ENCODE measurements at regions not wholly inside any gene's neighbourhood (a gene's known extent, or its start where the extent isn't known, plus 50 kb on each side); places are given as distances from the start of the nearest gene placed in this dataset.

DNA sequence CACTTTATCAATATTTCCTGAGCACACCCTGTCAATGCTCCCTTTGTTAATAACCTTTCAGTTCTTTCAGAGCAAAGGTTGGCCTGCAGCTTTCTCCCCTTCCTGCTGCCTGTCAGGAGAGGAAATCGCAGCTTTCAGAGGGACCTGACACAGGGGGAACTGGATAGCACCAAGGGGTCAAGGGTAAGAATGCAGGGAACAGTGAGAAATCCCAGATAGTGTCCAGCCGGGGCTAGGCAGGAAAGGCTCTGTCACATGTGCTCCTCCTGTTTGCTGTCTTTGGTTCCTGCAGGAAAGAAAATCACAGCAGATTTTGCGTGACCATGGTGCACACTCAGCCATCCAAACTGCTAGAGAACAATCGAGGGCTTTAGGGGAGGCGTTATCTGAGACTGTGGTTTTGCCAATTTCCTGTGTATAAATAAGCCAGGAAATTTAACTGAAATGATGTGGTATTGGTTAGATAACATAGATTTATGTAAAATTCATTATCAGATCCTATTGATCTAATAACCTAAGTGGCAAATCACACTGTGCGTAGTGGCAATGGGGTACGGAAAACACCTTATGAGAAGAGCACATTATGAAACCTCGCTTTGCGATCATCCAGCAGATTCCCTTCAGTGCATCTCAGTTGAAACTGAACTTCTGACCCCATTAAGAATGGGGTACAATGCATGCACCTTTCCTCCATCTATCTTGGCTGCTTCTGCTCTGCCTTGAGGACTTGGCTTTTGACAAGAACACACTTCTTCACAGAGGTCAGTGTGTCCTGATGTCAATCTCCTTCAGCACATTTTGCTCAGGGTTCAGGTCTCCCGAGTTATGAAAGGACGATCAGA, 178.0 kb downstream of the ICOS start:
- no peak overlapping the region for H2BK120ac ChIP-seq (ENCODE audit: low read depth, low read length)
- no peak overlapping the region for H3K4me2 ChIP-seq (ENCODE audit: low read length, poor library complexity, severe bottlenecking)
- no peak overlapping the region for H2BK15ac ChIP-seq (ENCODE audit: low read depth, poor library complexity, severe bottlenecking)
- no peak overlapping the region for H3K14ac ChIP-seq (ENCODE audit: low read length in 2 of 2)
- H3K23ac ChIP-seq (ENCODE audit: low read length in 2 of 2) = no peak overlapping the region
- H3K27ac ChIP-seq (ENCODE audit: low read length, poor library complexity, severe bottlenecking) = no peak overlapping the region
- no peak for DNase-seq
- H2AFZ ChIP-seq (ENCODE audit: low read depth, low read length) = no peak overlapping the region
- peaks cover 9% of the 10 kb centered on the region for H3K4me1 ChIP-seq (ENCODE audit: control insufficient read depth, insufficient read depth, low read depth, low read length)
- H3K9me3 ChIP-seq (ENCODE audit: control insufficient read depth, low read length) = no peaks in the 10 kb centered on the region
- H4K8ac ChIP-seq (ENCODE audit: low read length) = peak overlapping the region; percentile 37
- no peaks in the 10 kb centered on the region for H3K79me1 ChIP-seq (replicated peaks; ENCODE audit: low read length, poor library complexity, severe bottlenecking)
- WGBS = 58% methylated on average over 10 of the region's 11 CpGs
- no peak overlapping the region for H2BK12ac ChIP-seq (ENCODE audit: low read length in 2 of 2)
- H3K36me3 ChIP-seq (ENCODE audit: control insufficient read depth in 1 of 2, insufficient read depth in 2 of 2, low read depth in 1 of 2, low read length in 2 of 2) = no peaks in the 10 kb centered on the region
- peak overlapping the region; percentile 39 for H4K91ac ChIP-seq (ENCODE audit: low read length)
- H2BK5ac ChIP-seq (ENCODE audit: low read depth, low read length, poor library complexity, severe bottlenecking) = no peak overlapping the region
- H3K4me3 ChIP-seq (ENCODE audit: insufficient read depth in 1 of 2, low read depth in 1 of 2, low read length in 2 of 2) = no peak overlapping the region
- no peak overlapping the region for H3K4ac ChIP-seq (ENCODE audit: low read depth in 1 of 2, low read length in 2 of 2)
- no peak overlapping the region for H2AK5ac ChIP-seq (ENCODE audit: low read length, severe bottlenecking)
- no peak overlapping the region for H3K9ac ChIP-seq (ENCODE audit: low read length)
- H3K27me3 ChIP-seq (ENCODE audit: control insufficient read depth in 1 of 2, insufficient read depth in 1 of 2, low read length in 2 of 2) = peaks cover 0 to 6% of the 10 kb centered on the region in 2 experiments
- peak overlapping the region in 1 of 2 experiments; percentile 33 for H3K18ac ChIP-seq (ENCODE audit: low read depth in 1 of 2, low read length in 2 of 2)

DNA sequence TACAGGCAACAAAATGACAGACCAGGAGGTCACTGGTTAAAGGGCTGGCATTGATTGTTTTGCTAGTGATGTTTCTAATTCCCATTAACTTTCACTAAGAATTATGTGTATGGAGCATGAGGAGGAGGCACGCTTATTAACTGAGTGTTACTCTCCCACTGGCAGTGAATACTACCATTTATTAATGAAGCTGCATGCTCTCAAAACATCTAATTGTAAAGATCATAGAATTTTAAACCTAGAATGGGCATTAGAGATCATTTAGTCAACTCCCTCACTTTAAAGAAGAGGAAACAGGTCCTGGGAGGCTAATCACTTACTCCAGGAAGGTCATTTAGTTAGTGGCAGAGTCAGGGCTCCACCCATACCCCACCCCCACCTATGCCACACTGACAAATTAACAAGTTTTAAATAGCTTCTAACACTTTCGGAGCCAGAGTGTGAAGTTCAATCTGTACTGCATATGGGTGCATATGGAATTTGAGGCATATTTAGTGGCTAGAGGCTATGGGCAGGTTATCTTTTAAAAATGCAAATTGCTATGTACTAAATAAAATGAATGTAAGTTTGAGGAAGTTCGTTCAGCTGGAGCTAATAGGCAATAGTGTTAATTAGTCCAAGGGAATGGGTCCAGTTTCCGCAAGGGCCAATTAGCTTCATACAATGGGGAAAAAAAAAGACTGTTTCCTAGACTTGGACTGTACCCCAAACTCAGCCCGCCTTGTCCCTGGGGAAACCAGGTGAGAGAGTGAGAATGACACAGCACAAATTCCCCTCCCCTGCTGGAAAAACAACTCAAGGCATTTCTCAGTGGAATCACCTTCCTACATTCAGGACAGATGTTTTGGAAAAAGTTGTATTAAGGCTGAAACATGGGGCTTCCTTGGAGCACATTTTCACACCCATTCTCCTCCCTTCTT, 178.8 kb downstream of the ICOS start:
- H4K8ac ChIP-seq (ENCODE audit: low read length) = no peak overlapping the region
- peak overlapping the region in 1 of 2 experiments; percentile 33 for H3K18ac ChIP-seq (ENCODE audit: low read depth in 1 of 2, low read length in 2 of 2)
- H3K4ac ChIP-seq (ENCODE audit: low read depth in 1 of 2, low read length in 2 of 2) = no peak overlapping the region
- WGBS = 81% methylated on average over 4 of the region's 5 CpGs
- H3K9ac ChIP-seq (ENCODE audit: low read length) = no peak overlapping the region
- no peaks in the 10 kb centered on the region for H3K79me1 ChIP-seq (replicated peaks; ENCODE audit: low read length, poor library complexity, severe bottlenecking)
- H2AK5ac ChIP-seq (ENCODE audit: low read length, severe bottlenecking) = no peak overlapping the region
- no peak overlapping the region for H2AFZ ChIP-seq (ENCODE audit: low read depth, low read length)
- H3K36me3 ChIP-seq (ENCODE audit: control insufficient read depth in 1 of 2, insufficient read depth in 2 of 2, low read depth in 1 of 2, low read length in 2 of 2) = no peaks in the 10 kb centered on the region
- no peak overlapping the region for H3K4me2 ChIP-seq (ENCODE audit: low read length, poor library complexity, severe bottlenecking)
- H3K14ac ChIP-seq (ENCODE audit: low read length in 2 of 2) = no peak overlapping the region
- H3K23ac ChIP-seq (ENCODE audit: low read length in 2 of 2) = no peak overlapping the region
- no peak overlapping the region for H4K91ac ChIP-seq (ENCODE audit: low read length)
- no peak overlapping the region for H2BK15ac ChIP-seq (ENCODE audit: low read depth, poor library complexity, severe bottlenecking)
- H3K27ac ChIP-seq (ENCODE audit: low read length, poor library complexity, severe bottlenecking) = no peak overlapping the region
- H3K4me3 ChIP-seq (ENCODE audit: insufficient read depth in 1 of 2, low read depth in 1 of 2, low read length in 2 of 2) = no peak overlapping the region
- H3K4me1 ChIP-seq (ENCODE audit: control insufficient read depth, insufficient read depth, low read depth, low read length) = peaks cover 2% of the 10 kb centered on the region
- no peaks in the 10 kb centered on the region for H3K27me3 ChIP-seq (ENCODE audit: control insufficient read depth in 1 of 2, insufficient read depth in 1 of 2, low read length in 2 of 2)
- H3K9me3 ChIP-seq (ENCODE audit: control insufficient read depth, low read length) = no peaks in the 10 kb centered on the region
- H2BK120ac ChIP-seq (ENCODE audit: low read depth, low read length) = no peak overlapping the region
- H2BK12ac ChIP-seq (ENCODE audit: low read length in 2 of 2) = no peak overlapping the region
- H2BK5ac ChIP-seq (ENCODE audit: low read depth, low read length, poor library complexity, severe bottlenecking) = no peak overlapping the region
- DNase-seq = no peak

DNA sequence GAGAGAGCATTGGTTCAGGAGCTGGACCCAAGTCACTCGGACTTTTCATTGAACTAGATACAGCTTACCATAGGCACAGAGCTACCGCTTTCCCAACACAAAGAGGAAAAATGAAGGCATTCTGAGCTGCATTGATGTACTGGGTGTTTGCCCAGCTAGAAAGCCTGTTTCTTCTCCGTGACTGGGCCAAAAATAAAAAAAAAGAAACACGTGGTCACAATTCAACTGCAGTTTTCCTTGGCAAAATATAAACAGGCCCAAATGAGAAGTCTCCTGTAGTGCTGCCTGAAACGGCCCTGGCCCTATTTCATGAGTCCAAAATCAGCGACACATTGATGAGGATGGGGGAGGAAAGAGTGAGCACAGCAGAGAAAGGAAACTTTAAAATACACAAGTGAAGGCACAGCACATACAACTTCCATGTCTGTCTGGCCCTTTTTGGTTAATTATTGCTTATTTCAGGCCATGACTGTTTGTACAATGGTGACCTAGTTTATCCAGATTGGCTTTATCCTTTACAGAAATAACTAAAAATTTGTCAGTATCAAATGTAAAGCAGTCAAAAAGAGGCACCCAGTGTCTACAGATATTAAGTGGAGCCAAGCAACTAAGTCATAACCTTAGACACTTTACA, 179.7 kb downstream of the ICOS start:
- H2BK120ac ChIP-seq (ENCODE audit: low read depth, low read length) = no peak overlapping the region
- no peak overlapping the region for H2BK12ac ChIP-seq (ENCODE audit: low read length in 2 of 2)
- no peak overlapping the region for H3K18ac ChIP-seq (ENCODE audit: low read depth in 1 of 2, low read length in 2 of 2)
- H2BK5ac ChIP-seq (ENCODE audit: low read depth, low read length, poor library complexity, severe bottlenecking) = no peak overlapping the region
- no peak overlapping the region for H4K91ac ChIP-seq (ENCODE audit: low read length)
- no peaks in the 10 kb centered on the region for H3K36me3 ChIP-seq (ENCODE audit: control insufficient read depth in 1 of 2, insufficient read depth in 2 of 2, low read depth in 1 of 2, low read length in 2 of 2)
- no peaks in the 10 kb centered on the region for H3K9me3 ChIP-seq (ENCODE audit: control insufficient read depth, low read length)
- H3K27me3 ChIP-seq (ENCODE audit: control insufficient read depth in 1 of 2, insufficient read depth in 1 of 2, low read length in 2 of 2) = no peaks in the 10 kb centered on the region
- H4K8ac ChIP-seq (ENCODE audit: low read length) = peak overlapping the region; percentile 6
- no peak overlapping the region for H3K9ac ChIP-seq (ENCODE audit: low read length)
- H3K4ac ChIP-seq (ENCODE audit: low read depth in 1 of 2, low read length in 2 of 2) = no peak overlapping the region
- no peak overlapping the region for H2AK5ac ChIP-seq (ENCODE audit: low read length, severe bottlenecking)
- no peak overlapping the region for H3K23ac ChIP-seq (ENCODE audit: low read length in 2 of 2)
- no peak overlapping the region for H3K14ac ChIP-seq (ENCODE audit: low read length in 2 of 2)
- no peak overlapping the region for H3K4me2 ChIP-seq (ENCODE audit: low read length, poor library complexity, severe bottlenecking)
- no peaks in the 10 kb centered on the region for H3K4me1 ChIP-seq (ENCODE audit: control insufficient read depth, insufficient read depth, low read depth, low read length)
- no peaks in the 10 kb centered on the region for H3K79me1 ChIP-seq (replicated peaks; ENCODE audit: low read length, poor library complexity, severe bottlenecking)
- H3K4me3 ChIP-seq (ENCODE audit: insufficient read depth in 1 of 2, low read depth in 1 of 2, low read length in 2 of 2) = no peak overlapping the region
- no peak overlapping the region for H3K27ac ChIP-seq (ENCODE audit: low read length, poor library complexity, severe bottlenecking)
- H2AFZ ChIP-seq (ENCODE audit: low read depth, low read length) = no peak overlapping the region
- H2BK15ac ChIP-seq (ENCODE audit: low read depth, poor library complexity, severe bottlenecking) = no peak overlapping the region
- no peak for DNase-seq
- WGBS = 77% methylated on average over 6 of the region's 6 CpGs

DNA sequence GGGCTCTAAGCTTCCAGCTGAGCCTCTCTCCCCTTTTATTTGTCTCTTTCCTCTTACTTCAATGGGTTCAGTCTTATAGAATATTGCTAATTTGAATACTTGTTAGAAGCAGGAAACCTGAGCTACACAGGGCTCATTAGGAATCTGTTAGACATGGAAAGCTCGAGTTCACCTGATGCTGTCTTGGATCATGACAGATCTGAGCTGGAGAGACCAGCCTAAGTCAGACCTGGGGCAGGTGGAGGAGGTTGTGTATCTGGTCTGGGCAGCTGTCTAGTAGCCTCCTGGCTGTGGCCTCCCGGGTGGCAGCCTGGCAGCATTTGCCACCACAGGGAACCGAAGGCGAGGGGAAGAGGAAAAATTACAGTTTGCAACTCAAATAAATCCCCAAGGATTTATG, 185.9 kb downstream of the ICOS start:
- Histone ChIP-seq H3K14ac (ENCODE audit: low read length in 2 of 2) (no peak overlapping the region), H3K4me1 (ENCODE audit: control insufficient read depth, insufficient read depth, low read depth, low read length) (no peaks in the 10 kb centered on the region), H3K23ac (ENCODE audit: low read length in 2 of 2) (no peak overlapping the region), H2AFZ (ENCODE audit: low read depth, low read length) (no peak overlapping the region), H2BK15ac (ENCODE audit: low read depth, poor library complexity, severe bottlenecking) (no peak overlapping the region), H2AK5ac (ENCODE audit: low read length, severe bottlenecking) (no peak overlapping the region), H3K4ac (ENCODE audit: low read depth in 1 of 2, low read length in 2 of 2) (no peak overlapping the region), H3K27me3 (ENCODE audit: control insufficient read depth in 1 of 2, insufficient read depth in 1 of 2, low read length in 2 of 2) (peaks cover 6 to 7% of the 10 kb centered on the region in 2 experiments), H3K18ac (ENCODE audit: low read depth in 1 of 2, low read length in 2 of 2) (no peak overlapping the region), H3K79me1 (replicated peaks; ENCODE audit: low read length, poor library complexity, severe bottlenecking) (no peaks in the 10 kb centered on the region), H3K9me3 (ENCODE audit: control insufficient read depth, low read length) (no peaks in the 10 kb centered on the region), H3K4me2 (ENCODE audit: low read length, poor library complexity, severe bottlenecking) (no peak overlapping the region), H2BK120ac (ENCODE audit: low read depth, low read length) (no peak overlapping the region), H3K27ac (ENCODE audit: low read length, poor library complexity, severe bottlenecking) (no peak overlapping the region), H3K4me3 (ENCODE audit: insufficient read depth in 1 of 2, low read depth in 1 of 2, low read length in 2 of 2) (no peak overlapping the region), H2BK5ac (ENCODE audit: low read depth, low read length, poor library complexity, severe bottlenecking) (no peak overlapping the region), H2BK12ac (ENCODE audit: low read length in 2 of 2) (no peak overlapping the region), H4K8ac (ENCODE audit: low read length) (no peak overlapping the region), H4K91ac (ENCODE audit: low read length) (no peak overlapping the region), H3K9ac (ENCODE audit: low read length) (no peak overlapping the region), H3K36me3 (ENCODE audit: control insufficient read depth in 1 of 2, insufficient read depth in 2 of 2, low read depth in 1 of 2, low read length in 2 of 2) (no peaks in the 10 kb centered on the region)
- 52% methylated on average over 2 of the region's 4 CpGs for WGBS
- DNase-seq = no peak

Data from mesenchymal stem cell (in vitro differentiated cells and primary cell).